GM19351 (cell line): ENCODE measurements at regions not wholly inside any gene's neighbourhood (a gene's known extent, or its start where the extent isn't known, plus 50 kb on each side); places are given as distances from the start of the nearest gene placed in this dataset.
"Not testable (repeated sequence)": the region's sequence is repeated elsewhere in the genome, so short reads cannot be mapped to it uniquely, and the experiment has no call there.

Source experiments
- ATAC-seq: cut with Tn5 transposase; IDR thresholded peaks from one replicate; pipeline ENCODE4 v1.9.1; 2021; ENCODE audit warnings: mild to moderate bottlenecking, moderate library complexity; ENCODE audit not compliant: unreplicated experiment

GRCh38 chr6:55957961-55958422 lies 82.6 kb upstream of the BMP5 start:
- ATAC-seq = no peak

- no peak for ATAC-seq
Observed at GRCh38 chr6:55955684-55956083, 80.3 kb upstream of the BMP5 start.

GRCh38 chr6:55954436-55954835 lies 79.0 kb upstream of the BMP5 start:
- ATAC-seq = no peak

- ATAC-seq = no peak
Observed at GRCh38 chr6:55953335-55953734, 77.9 kb upstream of the BMP5 start.

- ATAC-seq = no peak
Observed at GRCh38 chr6:55950071-55950814, 74.9 kb upstream of the BMP5 start.

GRCh38 chr6:55943329-55943728 lies 67.9 kb upstream of the BMP5 start:
- no peak for ATAC-seq

GRCh38 chr6:55941702-55942101 lies 66.3 kb upstream of the BMP5 start:
- ATAC-seq = no peak

- ATAC-seq = no peak
Observed at GRCh38 chr6:55937951-55938690, 62.7 kb upstream of the BMP5 start.

- no peak for ATAC-seq
Observed at GRCh38 chr6:55937261-55937947, 62.0 kb upstream of the BMP5 start.

GRCh38 chr6:55931101-55931500 lies 55.7 kb upstream of the BMP5 start:
- ATAC-seq = no peak

- ATAC-seq = not testable (repeated sequence)
Observed at GRCh38 chr6:55927713-55928112, 52.3 kb upstream of the BMP5 start.

GRCh38 chr6:55925292-55925691 lies 49.9 kb upstream of the BMP5 start:
- no peak for ATAC-seq
